ENCODE measurements at regions not wholly inside any gene's neighbourhood (a gene's known extent, or its start where the extent isn't known, plus 50 kb on each side); places are given as distances from the start of the nearest gene placed in this dataset.

GRCh38 chr15:101124731-101125451, 127.0 kb downstream of the CHSY1 start:
- peak in 1 of 2 experiments; percentile 33 for DNase-seq

DNA sequence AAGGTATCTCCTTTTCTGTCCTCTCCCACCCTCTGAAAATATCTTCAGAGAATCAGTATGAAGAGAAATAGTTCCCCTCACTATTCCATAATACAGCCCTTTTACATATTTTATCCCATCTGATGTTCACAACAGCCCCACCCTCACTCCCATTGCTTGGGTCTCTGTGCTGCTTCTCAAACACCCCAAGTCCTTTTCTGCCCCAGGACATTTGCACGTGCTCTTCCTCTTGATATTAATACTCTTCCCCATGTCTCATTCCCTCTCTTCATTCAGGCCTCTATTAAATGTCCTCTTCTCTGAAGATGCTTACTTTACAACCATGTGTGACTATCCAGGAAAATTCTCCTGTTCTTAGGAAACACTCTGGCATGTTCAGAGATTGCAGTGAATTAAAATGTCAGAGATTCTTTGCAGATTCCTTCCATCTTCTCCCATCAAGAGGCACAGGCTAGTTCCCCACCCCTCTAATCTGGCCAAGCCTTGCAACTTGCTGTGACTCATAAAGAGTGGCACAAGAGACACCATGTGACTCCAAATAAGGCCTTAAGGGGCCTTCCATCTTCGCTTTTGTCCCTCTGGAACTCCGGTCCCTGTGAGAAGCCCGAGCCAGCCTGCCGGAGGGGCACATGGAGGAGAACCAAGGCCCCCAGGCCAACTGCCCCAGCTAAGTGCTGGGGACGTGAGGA, 128.5 kb downstream of the CHSY1 start:
- DNase-seq: no peak

DNA sequence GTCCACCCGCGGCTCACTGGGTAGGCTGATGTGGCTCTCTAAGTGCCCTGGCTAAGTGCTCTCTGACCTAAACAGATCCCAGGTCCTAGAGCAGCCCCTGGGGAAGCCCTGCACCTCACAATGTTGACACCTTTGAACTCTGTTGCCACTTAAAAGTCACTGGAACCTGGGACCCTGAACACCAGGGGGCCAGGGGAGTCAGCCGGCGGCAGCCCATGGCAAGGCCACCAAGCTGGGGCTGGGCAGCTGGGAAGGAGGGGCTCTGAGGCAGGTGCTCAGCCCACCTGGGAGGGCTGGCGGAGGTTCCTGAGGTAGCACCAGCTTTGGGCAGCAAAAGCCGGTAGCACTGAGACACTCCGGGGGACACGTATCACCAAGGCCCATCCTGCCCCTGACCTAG, 129.0 kb downstream of the CHSY1 start:
- no peak for DNase-seq

DNA sequence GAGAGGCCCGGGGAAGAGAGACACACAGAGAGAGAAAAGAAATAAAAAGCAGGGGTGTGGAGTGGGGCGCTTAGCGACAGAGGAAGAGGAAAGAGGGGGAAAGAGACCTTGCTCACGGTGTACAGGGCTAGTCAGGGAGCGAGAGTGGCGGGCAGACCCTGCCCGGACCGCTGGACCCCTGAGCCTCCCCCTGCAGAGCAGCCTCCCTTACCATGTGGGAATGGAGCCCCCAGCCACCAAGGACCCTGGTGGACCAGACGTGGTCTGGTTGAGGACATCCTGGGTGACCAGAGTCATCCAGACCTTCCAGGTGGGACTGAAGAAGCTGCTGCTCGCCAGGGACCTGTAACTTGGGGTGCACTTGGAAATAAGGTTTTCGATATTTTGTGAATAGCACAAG, 129.6 kb downstream of the CHSY1 start:
- no peak for DNase-seq

DNA sequence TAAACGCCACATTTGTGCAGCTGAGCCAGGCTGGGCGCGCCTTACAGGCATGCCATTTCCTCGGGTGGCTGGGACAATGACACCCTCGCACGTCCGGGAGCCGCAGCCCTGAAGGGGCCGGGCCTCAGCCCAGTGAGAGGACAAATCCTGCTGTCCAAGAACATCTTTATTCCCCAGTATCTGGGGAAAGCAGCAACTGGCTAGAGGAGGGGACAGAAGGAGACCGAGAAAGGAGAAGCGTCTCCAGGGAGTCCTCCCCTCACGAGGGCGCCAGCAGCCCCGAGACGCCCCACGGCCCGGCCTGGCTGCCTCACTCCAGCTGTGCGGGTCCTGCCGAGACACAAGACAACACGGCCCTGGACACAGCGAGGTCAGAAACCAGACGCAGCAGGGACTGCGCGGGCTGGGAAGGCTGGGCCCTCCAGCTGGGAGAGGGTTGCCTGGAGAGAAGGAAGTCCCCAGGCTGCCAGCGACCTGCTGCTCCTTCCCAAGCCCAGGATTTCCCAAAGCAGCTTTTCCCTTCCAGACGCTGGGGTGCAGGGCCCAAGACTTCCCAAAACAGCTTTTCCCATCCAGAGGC, 130.2 kb downstream of the CHSY1 start:
- peak; percentile 66 to 75 for DNase-seq

GRCh38 chr15:101120987-101121386, 130.9 kb downstream of the CHSY1 start:
- no peak for DNase-seq

DNA sequence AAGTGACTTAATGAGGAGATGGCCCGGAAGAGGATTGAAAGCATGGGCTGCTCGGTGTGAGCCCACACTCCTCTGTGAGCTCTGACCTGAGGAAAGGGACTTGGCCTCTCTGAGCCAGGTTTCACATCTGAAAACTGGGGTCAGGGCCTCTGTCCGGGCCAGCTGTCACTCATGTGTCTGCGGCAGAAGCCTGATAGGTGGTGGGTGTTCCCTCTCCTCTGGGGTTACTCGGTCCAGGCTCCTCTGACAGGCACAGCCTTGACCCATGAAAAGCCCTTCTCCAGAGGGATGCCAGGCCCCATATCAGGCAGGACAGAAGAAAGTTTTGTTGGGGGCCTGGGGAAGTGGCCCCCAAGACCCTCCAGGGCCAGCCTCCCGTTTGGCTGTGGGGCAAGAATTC, 131.4 kb downstream of the CHSY1 start:
- no peak for DNase-seq

Measured in Kasumi-1 (cell line).